Ishikawa (cell line): ENCODE measurements at regions not wholly inside any gene's neighbourhood (a gene's known extent, or its start where the extent isn't known, plus 50 kb on each side); places are given as distances from the start of the nearest gene placed in this dataset.

Experiments
- CREB1 ChIP-seq: IDR thresholded peaks from 2 replicates; pipeline ENCODE4 v1.6.1; 2012; ENCODE audit warnings: low read depth
- EP300 ChIP-seq: IDR thresholded peaks from 2 replicates; pipeline ENCODE4 v1.6.1; 2012; ENCODE audit warnings: borderline replicate concordance
- FOXM1 ChIP-seq: IDR thresholded peaks from 2 replicates; pipeline ENCODE4 v1.6.1; 2012; ENCODE audit warnings: low read depth, borderline replicate concordance
- MAX ChIP-seq: IDR thresholded peaks from 2 replicates; pipeline ENCODE4 v1.6.1; 2012
- NFIC ChIP-seq: IDR thresholded peaks from 2 replicates; pipeline ENCODE4 v1.6.1; 2012
- REST ChIP-seq: IDR thresholded peaks from 2 replicates; pipeline ENCODE4 v1.6.1; 2012; ENCODE audit warnings: low read depth, mild to moderate bottlenecking
- TAF1 ChIP-seq: IDR thresholded peaks from 2 replicates; pipeline ENCODE4 v1.6.1; 2012; ENCODE audit warnings: low read depth, mild to moderate bottlenecking
- YY1 ChIP-seq: IDR thresholded peaks from 2 replicates; pipeline ENCODE4 v1.6.1; 2012; ENCODE audit warnings: low read depth

- TF ChIP-seq EP300: no peak
- TF ChIP-seq NFIC: no peak
- TF ChIP-seq MAX: no peak
- TF ChIP-seq TAF1: no peak
- TF ChIP-seq FOXM1: no peak
- no peak for TF ChIP-seq CREB1
- TF ChIP-seq REST: no peak
- no peak for TF ChIP-seq YY1
Observed at GRCh38 chr2:41957431-41957830, 90.4 kb upstream of the PKDCC start.
